Midbrain (tissue), 1 donor: ENCODE measurements at regions not wholly inside any gene's neighbourhood (a gene's known extent, or its start where the extent isn't known, plus 50 kb on each side); places are given as distances from the start of the nearest gene placed in this dataset.

ENCODE experiments used
- DNase-seq: peaks from one replicate; lab custom pipeline; 2025; lab: John Stamatoyannopoulos, UW

GRCh38 chr4:116438417-116438816 lies 647.0 kb downstream of the TRAM1L1 start:
- DNase-seq, result no peak

- DNase-seq, result no peak
Measured at GRCh38 chr4:116427666-116428065, 657.7 kb downstream of the TRAM1L1 start.

GRCh38 chr4:116413222-116413621 lies 672.2 kb downstream of the TRAM1L1 start:
- no peak for DNase-seq

- no peak for DNase-seq
Measured at GRCh38 chr4:116401293-116401692, 684.1 kb downstream of the TRAM1L1 start.

GRCh38 chr4:116400480-116400879 lies 684.9 kb downstream of the TRAM1L1 start:
- no peak for DNase-seq

GRCh38 chr4:116397714-116398113 lies 687.7 kb downstream of the TRAM1L1 start:
- DNase-seq, result no peak

GRCh38 chr4:116397291-116397690 lies 688.1 kb downstream of the TRAM1L1 start:
- DNase-seq, result no peak

GRCh38 chr4:116395408-116395807 lies 690.0 kb downstream of the TRAM1L1 start:
- no peak for DNase-seq

GRCh38 chr4:116391020-116391419 lies 694.4 kb downstream of the TRAM1L1 start:
- no peak for DNase-seq

GRCh38 chr4:116389139-116389538 lies 696.2 kb downstream of the TRAM1L1 start:
- DNase-seq, result no peak

GRCh38 chr4:116387937-116388474 lies 697.4 kb downstream of the TRAM1L1 start:
- DNase-seq, result no peak

- no peak for DNase-seq
Measured at GRCh38 chr4:116386856-116387255, 698.5 kb downstream of the TRAM1L1 start.

GRCh38 chr4:116385583-116385982 lies 699.8 kb downstream of the TRAM1L1 start:
- no peak for DNase-seq

GRCh38 chr4:116374815-116375214 lies 710.6 kb downstream of the TRAM1L1 start:
- DNase-seq, result no peak

- DNase-seq, result no peak
Measured at GRCh38 chr4:116362583-116362982, 722.8 kb downstream of the TRAM1L1 start.

GRCh38 chr4:116361790-116362189 lies 723.6 kb downstream of the TRAM1L1 start:
- no peak for DNase-seq

- DNase-seq, result no peak
Measured at GRCh38 chr4:116358633-116359222, 726.6 kb downstream of the TRAM1L1 start.

- no peak for DNase-seq
Measured at GRCh38 chr4:116357758-116358157, 727.6 kb downstream of the TRAM1L1 start.

- no peak for DNase-seq
Measured at GRCh38 chr4:116346750-116347149, 738.6 kb downstream of the TRAM1L1 start.

- DNase-seq, result no peak
Measured at GRCh38 chr4:116343809-116344208, 741.6 kb downstream of the TRAM1L1 start.

- no peak for DNase-seq
Measured at GRCh38 chr4:116342143-116342542, 743.2 kb downstream of the TRAM1L1 start.

GRCh38 chr4:116332508-116332907 lies 752.9 kb downstream of the TRAM1L1 start:
- no peak for DNase-seq

- no peak for DNase-seq
Measured at GRCh38 chr4:116328261-116328860, 757.0 kb downstream of the TRAM1L1 start.

- DNase-seq, result no peak
Measured at GRCh38 chr4:116323606-116324005, 761.8 kb downstream of the TRAM1L1 start.
